ENCODE measurements at regions not wholly inside any gene's neighbourhood (a gene's known extent, or its start where the extent isn't known, plus 50 kb on each side); places are given as distances from the start of the nearest gene placed in this dataset.
"Not testable (repeated sequence)": the region's sequence is repeated elsewhere in the genome, so short reads cannot be mapped to it uniquely, and the experiment has no call there.

DNA sequence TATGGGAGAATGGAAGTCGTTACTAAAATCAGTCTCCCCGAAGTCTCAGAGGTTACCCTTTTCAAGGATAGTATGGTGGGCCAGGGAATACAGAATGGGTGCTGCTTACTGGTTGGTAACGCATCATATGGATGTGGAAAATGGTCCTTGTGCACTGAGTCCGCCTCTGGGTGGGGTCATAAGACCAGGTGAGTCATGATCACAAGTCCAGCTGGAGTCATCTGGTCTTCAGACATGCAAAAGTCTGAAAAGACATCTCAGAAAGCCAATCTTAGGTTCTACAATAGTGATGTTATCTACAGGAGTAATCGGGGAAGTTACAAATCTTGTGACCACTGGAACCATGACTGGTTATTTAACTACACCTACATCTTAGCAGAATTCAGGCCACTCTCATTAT, 71.9 kb upstream of the TCL1B start:
- no peak for DNase-seq (ENCODE audit: low read depth, low spot score)
- no peaks in the 10 kb centered on the region for H3K27me3 ChIP-seq (ENCODE audit: insufficient read depth, insufficient read length)

DNA sequence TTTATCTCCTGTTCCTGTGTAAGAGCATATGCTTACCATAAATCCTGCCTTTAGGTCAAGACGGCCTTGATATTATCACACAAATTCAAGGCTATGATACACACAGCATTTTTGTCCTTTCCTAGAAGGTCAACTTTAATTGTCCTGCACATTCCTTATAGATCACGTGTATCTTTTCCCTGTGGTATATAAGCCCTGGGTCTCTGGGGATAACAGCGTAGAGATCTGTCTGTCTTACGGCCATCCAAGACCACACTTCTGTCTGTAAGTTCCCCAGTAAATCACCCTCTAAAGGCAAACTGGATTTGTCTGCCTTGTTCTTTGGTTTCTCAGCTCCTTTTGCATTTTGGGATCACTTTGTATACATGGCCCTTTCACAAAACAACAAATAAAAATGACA, 69.5 kb upstream of the TCL1B start:
- Histone ChIP-seq H3K4me3 (ENCODE audit: insufficient read length, low read depth) (no peak overlapping the region), H3K4me1 (ENCODE audit: insufficient read depth, insufficient read length) (no peaks in the 10 kb centered on the region), H3K9ac (ENCODE audit: insufficient read length, low read depth) (no peak overlapping the region), H3K36me3 (ENCODE audit: insufficient read depth, insufficient read length, low read length) (no peaks in the 10 kb centered on the region), H3K9me3 (ENCODE audit: insufficient read depth, low read length) (no peaks in the 10 kb centered on the region), H3K27me3 (ENCODE audit: insufficient read depth, insufficient read length) (no peaks in the 10 kb centered on the region)
- DNase-seq (ENCODE audit: low read depth, low spot score) = no peak
- TF ChIP-seq SUZ12 (IDR thresholded peaks at IDR 0.05; ENCODE audit: extremely low read depth, insufficient read depth, insufficient read length) (no peak), YY1 (IDR thresholded peaks at IDR 0.05; ENCODE audit: insufficient read depth, insufficient read length) (no peak), ZNF274 (IDR thresholded peaks at IDR 0.05; ENCODE audit: low read depth, low read length) (no peak)

More for the DNA sequence above, 71.9 kb upstream of the TCL1B start:
- H3K9me3 ChIP-seq (ENCODE audit: insufficient read depth, low read length) = no peaks in the 10 kb centered on the region
- no peaks in the 10 kb centered on the region for H3K36me3 ChIP-seq (ENCODE audit: insufficient read depth, insufficient read length, low read length)
- H3K4me1 ChIP-seq (ENCODE audit: insufficient read depth, insufficient read length) = no peaks in the 10 kb centered on the region
- TF ChIP-seq YY1 (IDR thresholded peaks at IDR 0.05; ENCODE audit: insufficient read depth, insufficient read length) (no peak), SUZ12 (IDR thresholded peaks at IDR 0.05; ENCODE audit: extremely low read depth, insufficient read depth, insufficient read length) (no peak), ZNF274 (IDR thresholded peaks at IDR 0.05; ENCODE audit: low read depth, low read length) (no peak)
- H3K9ac ChIP-seq (ENCODE audit: insufficient read length, low read depth) = no peak overlapping the region
- H3K4me3 ChIP-seq (ENCODE audit: insufficient read length, low read depth) = no peak overlapping the region

DNA sequence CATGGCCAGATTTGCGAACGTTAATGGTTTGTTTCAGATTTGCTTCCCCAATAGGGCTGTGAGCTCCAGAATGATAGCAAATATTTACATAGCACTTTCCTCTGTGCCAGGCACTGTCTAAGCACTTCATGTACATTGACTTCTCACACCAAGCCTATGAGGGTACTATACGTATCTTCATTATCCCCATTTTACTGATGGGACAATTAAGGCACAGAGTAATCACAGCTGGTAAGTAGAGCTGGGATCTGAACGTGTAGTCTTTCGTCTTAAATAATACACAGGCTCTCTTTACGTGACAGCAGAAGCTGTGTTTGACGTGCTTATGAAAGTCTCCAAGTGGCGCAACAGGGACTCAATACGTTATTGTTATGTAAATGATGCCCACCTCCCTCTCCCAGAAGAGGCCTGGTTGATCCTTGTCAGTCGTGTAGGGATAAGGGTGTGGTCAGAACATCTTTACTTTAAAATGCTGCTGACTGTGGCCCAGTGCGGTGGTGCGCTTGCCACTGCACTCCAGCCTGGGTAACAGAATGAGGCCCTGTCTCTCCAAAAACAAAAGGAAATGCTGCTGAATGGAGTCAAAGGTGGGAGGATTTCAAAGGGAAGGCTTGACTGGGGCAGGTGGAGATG, 66.3 kb upstream of the TCL1B start:
- no peak for TF ChIP-seq ZNF274 (IDR thresholded peaks at IDR 0.05; ENCODE audit: low read depth, low read length)
- TF ChIP-seq YY1 (IDR thresholded peaks at IDR 0.05; ENCODE audit: insufficient read depth, insufficient read length) = no peak
- Histone ChIP-seq H3K9ac (ENCODE audit: insufficient read length, low read depth) (no peak overlapping the region), H3K4me1 (ENCODE audit: insufficient read depth, insufficient read length) (no peaks in the 10 kb centered on the region), H3K36me3 (ENCODE audit: insufficient read depth, insufficient read length, low read length) (no peaks in the 10 kb centered on the region), H3K4me3 (ENCODE audit: insufficient read length, low read depth) (no peak overlapping the region), H3K9me3 (ENCODE audit: insufficient read depth, low read length) (no peaks in the 10 kb centered on the region), H3K27me3 (ENCODE audit: insufficient read depth, insufficient read length) (no peaks in the 10 kb centered on the region)
- DNase-seq (ENCODE audit: low read depth, low spot score) = no peak

DNA sequence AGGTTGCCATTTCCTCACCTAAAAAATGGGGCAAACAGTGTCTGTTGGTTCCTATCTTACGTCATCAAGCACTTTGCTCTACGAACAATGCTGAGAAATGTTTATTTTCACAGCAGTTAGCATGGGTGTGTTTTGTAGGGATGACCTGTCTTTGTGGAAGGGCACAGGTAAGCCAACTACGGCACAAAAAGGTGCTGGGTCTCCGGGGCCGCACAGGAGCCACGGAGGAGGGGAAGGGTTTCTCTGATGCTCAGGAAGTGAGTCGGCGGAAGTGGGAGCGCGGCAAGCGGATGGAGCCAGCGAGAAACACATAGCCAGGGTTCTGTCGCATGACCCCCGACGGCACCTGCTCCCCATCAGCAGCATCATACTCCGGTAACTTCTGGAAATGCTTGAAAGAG, 65.6 kb upstream of the TCL1B start:
- Histone ChIP-seq H3K4me3 (ENCODE audit: insufficient read length, low read depth) (no peak overlapping the region), H3K9me3 (ENCODE audit: insufficient read depth, low read length) (no peaks in the 10 kb centered on the region), H3K27me3 (ENCODE audit: insufficient read depth, insufficient read length) (no peaks in the 10 kb centered on the region), H3K9ac (ENCODE audit: insufficient read length, low read depth) (no peak overlapping the region), H3K4me1 (ENCODE audit: insufficient read depth, insufficient read length) (no peaks in the 10 kb centered on the region), H3K36me3 (ENCODE audit: insufficient read depth, insufficient read length, low read length) (no peaks in the 10 kb centered on the region)
- no peak for DNase-seq (ENCODE audit: low read depth, low spot score)
- TF ChIP-seq SUZ12 (IDR thresholded peaks at IDR 0.05; ENCODE audit: extremely low read depth, insufficient read depth, insufficient read length) (no peak), ZNF274 (IDR thresholded peaks at IDR 0.05; ENCODE audit: low read depth, low read length) (no peak)

DNA sequence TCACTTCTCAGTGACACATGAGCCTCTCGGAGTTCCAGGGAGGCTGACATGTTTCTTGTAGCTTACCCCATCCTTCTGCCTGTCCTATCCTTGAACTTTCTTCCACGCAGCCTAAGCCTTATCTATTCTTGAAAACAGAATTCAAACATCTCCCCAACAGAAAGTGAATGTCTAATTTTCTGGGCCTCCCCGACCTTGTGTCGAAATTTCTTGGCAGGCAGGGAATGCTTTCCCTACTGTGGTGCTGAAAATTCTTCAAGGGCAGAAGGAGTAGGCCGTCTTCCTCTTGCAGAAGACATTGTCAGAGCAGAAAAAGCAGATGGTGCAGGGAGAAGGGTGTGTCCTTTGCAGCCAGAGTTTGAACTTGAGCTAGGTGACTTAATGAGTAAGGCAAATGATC, 63.0 kb upstream of the TCL1B start:
- Histone ChIP-seq H3K4me3 (ENCODE audit: insufficient read length, low read depth) (no peak overlapping the region), H3K4me1 (ENCODE audit: insufficient read depth, insufficient read length) (no peaks in the 10 kb centered on the region), H3K27me3 (ENCODE audit: insufficient read depth, insufficient read length) (no peaks in the 10 kb centered on the region), H3K9ac (ENCODE audit: insufficient read length, low read depth) (no peak overlapping the region), H3K9me3 (ENCODE audit: insufficient read depth, low read length) (peaks cover 5% of the 10 kb centered on the region; the same call in 1 of the 2 replicates), H3K36me3 (ENCODE audit: insufficient read depth, insufficient read length, low read length) (no peaks in the 10 kb centered on the region)
- no peak for DNase-seq (ENCODE audit: low read depth, low spot score)
- no peak for TF ChIP-seq ZNF274 (IDR thresholded peaks at IDR 0.05; ENCODE audit: low read depth, low read length)
- no peak for TF ChIP-seq YY1 (IDR thresholded peaks at IDR 0.05; ENCODE audit: insufficient read depth, insufficient read length)
- no peak for TF ChIP-seq SUZ12 (IDR thresholded peaks at IDR 0.05; ENCODE audit: extremely low read depth, insufficient read depth, insufficient read length)

DNA sequence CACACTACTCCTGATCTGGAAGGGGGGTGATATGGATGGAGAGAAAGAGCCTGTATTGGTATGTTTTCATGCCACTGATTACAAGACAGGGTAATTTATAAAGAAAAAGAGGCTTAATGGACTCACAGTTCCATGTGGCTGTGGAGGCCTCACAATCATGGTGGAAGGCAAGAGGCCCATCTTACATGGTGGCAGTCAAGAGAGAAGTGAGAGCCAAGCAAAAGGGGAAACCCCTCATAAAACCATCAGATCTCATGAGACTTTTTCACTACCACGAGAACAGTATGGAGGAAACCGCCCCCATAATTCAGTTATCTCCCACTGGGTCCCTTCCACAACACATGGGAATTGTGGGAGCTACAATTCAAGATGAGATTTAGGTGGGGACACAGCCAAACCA, 60.5 kb upstream of the TCL1B start:
- not testable (repeated sequence) for H3K4me1 ChIP-seq (ENCODE audit: insufficient read depth, insufficient read length); H3K36me3 ChIP-seq (ENCODE audit: insufficient read depth, insufficient read length, low read length); DNase-seq (ENCODE audit: low read depth, low spot score); H3K27me3 ChIP-seq (ENCODE audit: insufficient read depth, insufficient read length); H3K9ac ChIP-seq (ENCODE audit: insufficient read length, low read depth); H3K4me3 ChIP-seq (ENCODE audit: insufficient read length, low read depth)
- H3K9me3 ChIP-seq (ENCODE audit: insufficient read depth, low read length) = peaks cover 26% of the 10 kb centered on the region

DNA sequence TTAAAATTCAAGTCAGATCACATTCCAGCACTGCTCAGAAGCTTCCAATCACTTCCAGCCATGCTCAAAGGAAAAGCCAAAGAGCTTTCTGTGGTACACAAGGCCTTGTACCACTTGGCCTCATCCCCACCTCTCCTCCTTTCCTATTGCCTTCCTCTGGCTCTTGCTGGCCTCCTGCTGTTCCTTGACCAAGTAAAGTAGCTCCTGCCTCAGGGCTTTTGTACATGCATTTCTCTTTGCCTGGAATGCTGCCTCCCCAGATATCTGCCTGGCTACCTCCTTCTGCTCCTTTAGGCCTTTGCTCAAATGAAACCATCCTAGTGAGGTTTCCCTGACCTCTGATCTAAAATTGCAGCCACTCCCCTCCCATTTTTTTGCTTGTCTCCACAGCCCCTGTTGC, 51.2 kb upstream of the TCL1B start:
- TF ChIP-seq ZNF274 (IDR thresholded peaks at IDR 0.05; ENCODE audit: low read depth, low read length) (no peak), SUZ12 (IDR thresholded peaks at IDR 0.05; ENCODE audit: extremely low read depth, insufficient read depth, insufficient read length) (no peak), YY1 (IDR thresholded peaks at IDR 0.05; ENCODE audit: insufficient read depth, insufficient read length) (no peak)
- DNase-seq (ENCODE audit: low read depth, low spot score) = no peak

More for the DNA sequence above, 51.2 kb upstream of the TCL1B start:
- H3K27me3 ChIP-seq (ENCODE audit: insufficient read depth, insufficient read length) = no peaks in the 10 kb centered on the region
- H3K4me1 ChIP-seq (ENCODE audit: insufficient read depth, insufficient read length) = no peaks in the 10 kb centered on the region
- H3K9me3 ChIP-seq (ENCODE audit: insufficient read depth, low read length) = peaks cover 26% of the 10 kb centered on the region; the same call in 1 of the 2 replicates
- no peak overlapping the region for H3K4me3 ChIP-seq (ENCODE audit: insufficient read length, low read depth)
- no peak overlapping the region for H3K9ac ChIP-seq (ENCODE audit: insufficient read length, low read depth)
- no peaks in the 10 kb centered on the region for H3K36me3 ChIP-seq (ENCODE audit: insufficient read depth, insufficient read length, low read length)

Measured in NT2/D1 (cell line).